ENCODE measurements at regions not wholly inside any gene's neighbourhood (a gene's known extent, or its start where the extent isn't known, plus 50 kb on each side); places are given as distances from the start of the nearest gene placed in this dataset.
"Not testable (repeated sequence)": the region's sequence is repeated elsewhere in the genome, so short reads cannot be mapped to it uniquely, and the experiment has no call there.

DNA sequence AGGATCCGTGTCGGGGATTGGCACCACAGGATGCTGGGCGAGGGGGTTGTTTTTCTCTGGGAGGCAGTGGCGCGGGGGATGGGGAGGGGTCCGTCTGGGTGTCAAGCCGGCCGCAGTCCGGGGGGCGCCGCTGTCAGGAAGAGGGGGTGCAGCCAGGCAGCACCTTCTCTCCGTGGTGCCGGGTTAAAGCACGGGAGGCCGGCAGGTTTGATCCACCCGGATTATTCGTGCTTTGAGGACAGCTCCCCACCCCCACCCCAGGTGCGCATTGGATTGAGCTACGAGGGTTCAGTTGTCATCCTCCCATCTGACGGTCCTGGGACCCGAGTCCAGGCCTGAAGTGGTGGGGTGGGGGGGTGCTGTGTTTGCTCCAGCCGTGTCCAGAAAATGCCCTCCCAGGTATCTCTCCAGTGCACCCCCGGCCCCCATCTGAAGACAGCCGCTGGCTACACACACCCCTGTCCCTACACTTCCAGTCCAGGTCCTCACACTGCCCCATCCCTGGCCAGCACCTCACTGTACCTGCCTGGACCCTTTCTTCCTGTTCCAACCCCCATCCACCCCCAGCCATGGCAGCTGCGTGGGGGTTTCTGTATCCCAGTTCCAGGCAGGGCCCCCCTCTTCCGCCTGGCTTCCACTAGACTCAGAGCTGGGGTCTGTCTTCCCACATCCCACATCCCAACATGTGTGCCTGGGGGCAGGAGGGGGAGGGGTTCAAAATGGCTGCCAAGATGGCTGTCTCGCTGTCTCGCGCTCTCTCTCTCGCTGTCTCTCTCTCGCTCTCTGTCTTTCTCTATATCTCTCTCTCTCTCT lies 114.0 kb downstream of the CRLF3 start:
- TF ChIP-seq CTCF, POLR2A (IDR thresholded peaks at IDR 0.05): not testable (repeated sequence)

Measured in testis (tissue), 2 donors.